NB4 (cell line): ENCODE measurements at regions not wholly inside any gene's neighbourhood (a gene's known extent, or its start where the extent isn't known, plus 50 kb on each side); places are given as distances from the start of the nearest gene placed in this dataset.

Experiments used
- CTCF ChIP-seq: IDR thresholded peaks from one replicate; pipeline ENCODE4 v1.5.1; 2012; ENCODE audit warnings: low read depth, low read length
- POLR2A ChIP-seq: IDR thresholded peaks from 2 replicates; pipeline ENCODE4 v1.6.1; 2011; ENCODE audit warnings: mild to moderate bottlenecking; ENCODE audit not compliant: insufficient read length; ENCODE audit errors: extremely low read depth

GRCh38 chr9:28342815-28343338, 769.6 kb upstream of the C9orf72 start:
- no peak for TF ChIP-seq CTCF
- TF ChIP-seq POLR2A = no peak
